ENCODE measurements at regions not wholly inside any gene's neighbourhood (a gene's known extent, or its start where the extent isn't known, plus 50 kb on each side); places are given as distances from the start of the nearest gene placed in this dataset.

DNA sequence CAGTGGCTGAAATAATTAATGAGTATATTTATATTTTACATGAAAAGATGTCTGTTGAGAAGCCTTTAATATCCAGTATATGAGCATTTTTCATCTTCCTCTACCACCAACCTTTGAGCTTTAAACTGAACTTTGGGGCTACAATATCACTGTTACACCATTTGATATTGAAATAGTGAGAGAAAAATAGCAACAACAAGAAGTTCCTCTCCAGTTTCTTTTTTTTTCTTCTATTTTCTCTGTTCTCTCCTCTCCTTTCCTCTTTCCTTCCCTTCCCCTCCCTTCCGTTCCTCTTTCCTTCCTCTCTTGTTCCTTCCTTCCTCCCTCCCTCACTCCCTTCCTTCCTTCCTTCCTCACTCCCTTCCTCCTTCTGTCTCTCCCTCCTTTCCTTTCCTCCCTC, 1591.4 kb downstream of the PLA2G4A start:
- ChIA-PET POLR2A (no interaction called here), CTCF (no interaction called here)
- Mint-ChIP-seq H3K27ac (no peak overlapping the region), H3K4me1 (ENCODE audit: low read depth) (no peaks in the 10 kb centered on the region), H3K36me3 (ENCODE audit: low read depth) (no peaks in the 10 kb centered on the region), H3K9me3 (no peaks in the 10 kb centered on the region), H3K4me3 (no peak overlapping the region), H3K27me3 (no peaks in the 10 kb centered on the region)
- intact Hi-C loops (cut with DNase I, micrococcal nuclease), result no loop called here
- H3K4me1 ChIP-seq (ENCODE audit: insufficient read depth, low read length), result no peaks in the 10 kb centered on the region
- peaks cover 0 to 14% of the 10 kb centered on the region in 2 experiments for H3K9me3 ChIP-seq (ENCODE audit: control insufficient read depth in 1 of 2, insufficient read depth in 1 of 2, low read length in 2 of 2)
- H3K27ac ChIP-seq (ENCODE audit: low read depth in 1 of 2, low read length in 2 of 2), result no peak overlapping the region
- TF ChIP-seq, protein P1, sequence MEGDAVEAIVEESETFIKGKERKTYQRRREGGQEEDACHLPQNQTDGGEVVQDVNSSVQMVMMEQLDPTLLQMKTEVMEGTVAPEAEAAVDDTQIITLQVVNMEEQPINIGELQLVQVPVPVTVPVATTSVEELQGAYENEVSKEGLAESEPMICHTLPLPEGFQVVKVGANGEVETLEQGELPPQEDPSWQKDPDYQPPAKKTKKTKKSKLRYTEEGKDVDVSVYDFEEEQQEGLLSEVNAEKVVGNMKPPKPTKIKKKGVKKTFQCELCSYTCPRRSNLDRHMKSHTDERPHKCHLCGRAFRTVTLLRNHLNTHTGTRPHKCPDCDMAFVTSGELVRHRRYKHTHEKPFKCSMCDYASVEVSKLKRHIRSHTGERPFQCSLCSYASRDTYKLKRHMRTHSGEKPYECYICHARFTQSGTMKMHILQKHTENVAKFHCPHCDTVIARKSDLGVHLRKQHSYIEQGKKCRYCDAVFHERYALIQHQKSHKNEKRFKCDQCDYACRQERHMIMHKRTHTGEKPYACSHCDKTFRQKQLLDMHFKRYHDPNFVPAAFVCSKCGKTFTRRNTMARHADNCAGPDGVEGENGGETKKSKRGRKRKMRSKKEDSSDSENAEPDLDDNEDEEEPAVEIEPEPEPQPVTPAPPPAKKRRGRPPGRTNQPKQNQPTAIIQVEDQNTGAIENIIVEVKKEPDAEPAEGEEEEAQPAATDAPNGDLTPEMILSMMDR (IDR thresholded peaks at IDR 0.05), result no peak
- H3K27me3 ChIP-seq (ENCODE audit: control insufficient read depth in 1 of 2, insufficient read depth in 2 of 2, low read length in 2 of 2), result no peaks in the 10 kb centered on the region
- DNase-seq (no peak), ATAC-seq (ENCODE audit: poor library complexity) (no peak)
- H3K4me3 ChIP-seq (ENCODE audit: low read length), result no peak overlapping the region
- H3K36me3 ChIP-seq (ENCODE audit: insufficient read depth, low read length), result no peaks in the 10 kb centered on the region

DNA sequence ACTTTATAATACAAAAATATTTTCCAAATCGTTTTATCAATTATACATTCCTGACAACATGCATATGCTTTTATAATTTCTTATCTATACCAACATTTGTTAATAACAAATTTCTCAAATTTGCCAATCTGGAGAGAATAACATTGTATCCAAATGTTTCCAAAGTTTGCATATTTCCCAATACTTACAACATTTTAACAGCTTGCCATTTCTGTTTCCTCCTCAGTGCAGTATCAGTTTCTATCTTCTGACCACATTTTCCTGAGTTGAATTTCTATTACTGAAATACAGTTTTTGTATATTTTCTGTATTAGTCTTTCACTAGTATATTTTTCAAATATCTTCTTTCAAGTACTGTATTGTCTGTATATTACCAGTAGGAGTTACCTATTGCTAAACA, 1594.3 kb downstream of the PLA2G4A start:
- Histone ChIP-seq H3K27ac (ENCODE audit: low read depth in 1 of 2, low read length in 2 of 2) (no peak overlapping the region), H3K9me3 (ENCODE audit: control insufficient read depth in 1 of 2, insufficient read depth in 1 of 2, low read length in 2 of 2) (peaks cover 0 to 14% of the 10 kb centered on the region in 2 experiments), H3K27me3 (ENCODE audit: control insufficient read depth in 1 of 2, insufficient read depth in 2 of 2, low read length in 2 of 2) (no peaks in the 10 kb centered on the region), H3K4me3 (ENCODE audit: low read length) (no peak overlapping the region), H3K36me3 (ENCODE audit: insufficient read depth, low read length) (no peaks in the 10 kb centered on the region), H3K4me1 (ENCODE audit: insufficient read depth, low read length) (no peaks in the 10 kb centered on the region)
- no peaks in the 10 kb centered on the region for H3K27me3 Mint-ChIP-seq
- ChIA-PET CTCF (no interaction called here), POLR2A (no interaction called here)
- H3K9me3 Mint-ChIP-seq, result peaks cover 6% of the 10 kb centered on the region
- TF ChIP-seq, protein P1 (IDR thresholded peaks at IDR 0.05), result no peak
- intact Hi-C loops (cut with DNase I, micrococcal nuclease), result no loop called here
- no peak for DNase-seq
- H3K36me3 Mint-ChIP-seq (ENCODE audit: low read depth), result no peaks in the 10 kb centered on the region
- no peaks in the 10 kb centered on the region for H3K4me1 Mint-ChIP-seq (ENCODE audit: low read depth)
- no peak overlapping the region for H3K27ac Mint-ChIP-seq
- no peak for ATAC-seq (ENCODE audit: poor library complexity)
- H3K4me3 Mint-ChIP-seq, result no peak overlapping the region

DNA sequence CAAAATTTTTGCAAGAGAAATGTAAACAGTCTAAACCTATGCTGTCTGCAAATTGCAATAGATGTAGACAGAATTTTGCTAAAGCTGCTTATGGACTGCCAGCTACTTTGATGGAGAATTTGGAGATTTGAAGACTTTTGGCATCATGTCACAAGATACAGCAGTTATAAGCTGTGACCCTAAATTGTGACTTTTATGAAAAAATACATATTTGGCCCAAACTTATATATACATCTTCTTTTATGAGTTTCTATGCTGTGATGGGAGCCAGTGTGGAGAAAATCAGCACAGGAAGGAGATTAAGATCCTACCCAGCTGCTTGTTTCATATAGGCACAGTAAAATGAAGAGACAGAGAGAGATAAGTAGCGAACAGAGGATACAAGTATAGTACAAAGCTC, 1595.4 kb downstream of the PLA2G4A start:
- intact Hi-C loops (cut with DNase I, micrococcal nuclease), result no loop called here
- no peaks in the 10 kb centered on the region for H3K36me3 ChIP-seq (ENCODE audit: insufficient read depth, low read length)
- no peak overlapping the region for H3K4me3 ChIP-seq (ENCODE audit: low read length)
- H3K9me3 Mint-ChIP-seq, result peaks cover 6% of the 10 kb centered on the region
- no peaks in the 10 kb centered on the region for H3K27me3 ChIP-seq (ENCODE audit: control insufficient read depth in 1 of 2, insufficient read depth in 2 of 2, low read length in 2 of 2)
- DNase-seq, result no peak
- H3K27ac Mint-ChIP-seq, result no peak overlapping the region
- no peaks in the 10 kb centered on the region for H3K4me1 Mint-ChIP-seq (ENCODE audit: low read depth)
- H3K4me1 ChIP-seq (ENCODE audit: insufficient read depth, low read length), result no peaks in the 10 kb centered on the region
- peaks cover 0 to 6% of the 10 kb centered on the region in 2 experiments for H3K9me3 ChIP-seq (ENCODE audit: control insufficient read depth in 1 of 2, insufficient read depth in 1 of 2, low read length in 2 of 2)
- no peaks in the 10 kb centered on the region for H3K36me3 Mint-ChIP-seq (ENCODE audit: low read depth)
- ChIA-PET CTCF (no interaction called here), POLR2A (no interaction called here)
- no peak overlapping the region for H3K27ac ChIP-seq (ENCODE audit: low read depth in 1 of 2, low read length in 2 of 2)
- TF ChIP-seq, protein P1 (IDR thresholded peaks at IDR 0.05), result no peak
- no peak for ATAC-seq (ENCODE audit: poor library complexity)
- no peaks in the 10 kb centered on the region for H3K27me3 Mint-ChIP-seq
- no peak overlapping the region for H3K4me3 Mint-ChIP-seq
